ENCODE measurements at regions not wholly inside any gene's neighbourhood (a gene's known extent, or its start where the extent isn't known, plus 50 kb on each side); places are given as distances from the start of the nearest gene placed in this dataset.
"Not testable (repeated sequence)": the region's sequence is repeated elsewhere in the genome, so short reads cannot be mapped to it uniquely, and the experiment has no call there.

DNA sequence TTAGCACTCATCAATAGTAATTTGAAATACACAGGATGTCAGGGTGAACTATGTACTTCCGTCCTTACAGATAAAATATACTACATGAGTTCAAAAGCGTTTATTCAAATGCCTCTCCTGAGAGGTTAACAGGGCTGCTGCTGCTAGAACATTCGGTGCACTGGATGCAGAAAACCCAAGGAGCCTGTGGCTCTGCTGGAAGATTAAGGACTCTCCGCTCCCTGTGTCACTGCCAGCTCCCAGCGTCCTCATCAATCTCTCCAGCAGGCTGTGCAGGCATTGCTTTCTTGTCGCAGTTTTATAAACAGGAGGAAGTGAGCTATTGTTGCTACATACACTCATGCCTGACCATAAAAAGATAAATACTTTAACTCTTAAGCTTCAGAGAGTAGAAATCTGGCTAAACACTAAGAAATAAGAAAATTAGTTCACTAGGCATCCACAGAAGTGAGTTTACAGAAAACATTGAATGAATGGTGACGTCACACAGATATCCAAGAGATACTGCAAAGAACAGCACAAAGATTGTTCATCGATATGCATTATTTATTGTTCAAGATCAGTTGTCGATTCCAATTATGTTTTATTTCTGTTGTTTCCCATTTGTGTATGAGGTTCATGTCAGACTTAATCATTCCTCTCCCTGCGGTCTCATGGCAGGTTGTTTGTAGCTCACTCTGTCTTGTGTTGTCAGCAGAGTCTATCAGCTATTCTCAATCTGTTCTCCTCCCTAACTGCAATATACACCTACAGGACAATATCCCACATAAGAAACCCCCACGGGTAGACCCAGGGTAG lies 127.9 kb upstream of the MON1B start:
- DNase-seq = peak in 6 of 51 donors; percentile 2 to 14 (median 4)

DNA sequence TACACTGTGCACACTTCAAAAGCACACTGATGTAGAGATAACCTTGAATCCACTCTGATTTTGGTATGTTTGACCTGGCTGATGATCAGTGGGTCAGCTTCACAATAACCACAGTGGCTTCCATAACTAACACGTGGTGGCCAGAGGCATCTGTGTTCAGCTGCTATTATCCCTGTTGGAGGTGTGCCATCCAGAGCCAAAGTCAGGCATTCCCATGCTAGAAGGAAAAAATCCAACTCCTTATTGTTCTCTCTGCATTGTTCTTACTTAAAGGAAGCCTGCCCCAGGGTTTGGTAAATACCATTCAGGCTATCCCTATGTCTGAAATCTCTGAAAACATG lies 127.3 kb upstream of the MON1B start:
- DNase-seq = no peak

DNA sequence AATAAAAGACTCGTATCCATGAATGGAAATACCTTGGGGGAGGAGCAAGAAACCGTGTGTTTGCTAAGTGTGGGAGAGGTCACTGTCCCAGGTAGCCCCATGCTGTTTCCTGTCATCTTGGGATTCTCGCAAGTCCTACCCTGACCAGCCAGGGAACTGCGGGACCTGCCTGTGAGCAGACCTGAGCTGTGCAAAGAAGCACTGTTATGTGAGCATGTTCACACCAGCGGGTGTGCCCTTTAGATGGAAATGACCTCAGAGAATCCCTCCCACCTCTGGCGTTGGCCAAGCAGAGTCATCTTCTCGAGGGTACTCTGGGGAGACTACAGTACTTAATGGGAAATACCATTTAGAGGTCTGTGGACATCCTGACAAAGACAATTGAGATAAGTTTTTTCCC lies 127.0 kb upstream of the MON1B start:
- no peak for DNase-seq

DNA sequence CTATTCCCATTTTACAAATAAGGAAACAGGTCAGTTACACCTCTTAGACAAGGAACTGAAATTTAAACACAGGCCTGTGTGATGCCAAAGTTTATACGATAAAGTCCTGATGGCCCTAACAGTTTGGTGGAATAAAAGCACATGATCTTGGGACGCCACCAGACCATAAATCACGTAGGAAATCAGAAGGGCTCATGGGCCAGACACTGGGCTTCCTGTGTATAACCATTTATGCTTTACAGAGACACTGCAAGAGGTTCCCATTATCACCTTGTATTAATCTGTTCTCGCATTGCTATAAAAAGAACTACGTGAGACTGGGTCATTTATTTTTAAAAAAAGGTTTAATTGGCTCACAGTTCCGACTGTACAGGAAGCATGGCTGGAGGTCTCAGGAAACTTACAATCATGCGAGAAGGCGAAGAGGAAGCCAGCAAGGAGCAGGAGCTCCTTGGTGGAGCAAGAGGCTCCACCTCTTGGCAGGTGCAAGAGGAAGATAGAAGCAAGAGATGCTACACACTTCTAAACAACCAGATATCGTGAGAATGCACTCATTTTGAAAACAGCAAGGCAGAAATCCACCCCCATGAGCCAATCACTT lies 124.0 kb upstream of the MON1B start:
- DNase-seq = no peak

DNA sequence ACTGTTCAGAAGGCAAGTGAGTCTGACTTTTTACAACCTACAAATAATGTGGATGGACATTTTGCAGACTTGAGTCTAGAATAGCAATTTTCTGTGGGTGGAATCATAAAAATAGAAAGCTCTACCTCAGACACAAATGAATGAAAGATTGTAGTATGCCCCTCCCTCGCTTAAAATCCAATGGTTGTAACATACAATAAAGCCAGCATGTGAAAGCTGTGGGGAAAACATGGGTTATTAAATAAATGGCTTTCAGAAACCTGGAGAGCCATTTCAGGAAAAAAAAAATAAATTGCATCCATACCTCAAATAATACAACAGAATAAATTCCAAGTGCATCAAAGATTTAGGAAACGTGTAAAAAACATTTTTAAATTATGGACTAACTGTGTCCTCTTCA lies 123.1 kb upstream of the MON1B start:
- DNase-seq = no peak

DNA sequence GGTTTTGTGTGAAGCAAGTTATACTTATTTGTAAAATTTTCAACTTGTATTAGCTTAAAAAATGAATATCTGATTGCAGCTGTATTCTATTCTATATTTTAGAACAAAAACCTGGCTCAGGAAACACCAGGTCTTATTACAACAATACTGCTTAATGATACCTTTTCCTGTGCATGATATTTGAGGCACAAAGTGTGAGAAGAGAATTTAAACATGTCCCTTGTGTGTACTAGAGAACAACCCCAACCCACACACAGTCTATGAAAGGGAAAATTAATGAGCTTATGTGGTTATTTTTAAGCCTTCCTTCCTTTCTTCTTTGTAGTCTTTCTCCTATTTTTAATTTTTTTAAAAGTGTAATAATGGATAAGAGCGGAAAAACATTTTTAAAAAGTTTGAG lies 122.6 kb upstream of the MON1B start:
- no peak for DNase-seq

DNA sequence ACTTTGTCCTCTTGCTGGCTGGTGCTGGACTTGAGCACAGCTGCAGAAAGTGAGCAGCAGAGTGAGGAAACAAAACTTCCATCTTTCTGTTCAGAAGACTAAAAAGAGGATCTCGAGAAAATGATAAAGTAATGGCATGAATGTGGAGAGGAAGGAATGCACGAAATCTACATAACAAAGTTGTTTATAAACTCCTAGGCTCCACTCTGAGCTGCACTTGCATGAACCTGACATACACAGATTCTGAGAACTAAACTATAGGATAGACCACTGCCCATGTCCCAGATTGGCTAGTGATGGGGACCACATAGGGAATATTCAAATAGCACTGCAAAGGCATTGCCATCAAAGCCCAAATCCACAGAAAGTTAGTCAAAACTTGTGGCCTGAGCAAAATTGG lies 121.1 kb upstream of the MON1B start:
- DNase-seq = no peak

DNA sequence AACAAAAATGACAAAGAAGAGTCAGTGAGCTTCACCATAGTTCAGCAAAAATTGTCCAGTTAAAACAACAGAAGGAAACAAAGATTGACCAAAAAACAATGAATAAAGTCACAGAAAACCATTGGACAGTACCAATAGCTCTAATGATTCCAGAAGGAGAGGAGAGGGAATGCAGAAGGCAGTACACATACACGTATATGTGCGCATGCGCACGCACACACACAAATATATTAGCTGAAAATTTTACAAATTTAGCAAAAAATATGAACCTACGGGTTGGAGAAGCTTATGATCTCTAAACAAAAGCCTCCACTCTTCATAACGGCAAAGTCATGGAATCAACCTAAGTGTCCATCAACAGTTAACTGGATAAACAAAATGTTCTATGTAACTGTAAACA lies 120.3 kb upstream of the MON1B start:
- DNase-seq = no peak

DNA sequence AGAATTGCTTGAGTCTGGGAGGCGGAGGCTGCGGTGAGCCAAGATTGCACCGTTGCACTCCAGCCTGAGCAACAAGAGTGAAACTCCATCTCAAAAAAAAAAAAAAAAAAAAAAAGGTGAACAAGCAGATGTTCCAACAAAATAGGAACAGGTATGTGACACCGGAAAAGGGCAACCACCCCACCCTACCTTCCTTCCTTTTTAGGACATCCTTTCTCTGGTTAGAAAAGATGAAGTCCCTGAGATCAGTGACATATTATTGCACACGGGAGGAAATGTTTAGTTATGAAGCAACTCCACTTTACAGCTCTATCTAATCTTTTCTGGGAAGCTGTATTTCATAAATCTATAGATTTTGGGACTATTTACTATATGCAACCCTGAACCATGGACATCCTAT lies 114.2 kb upstream of the MON1B start:
- no peak for DNase-seq

DNA sequence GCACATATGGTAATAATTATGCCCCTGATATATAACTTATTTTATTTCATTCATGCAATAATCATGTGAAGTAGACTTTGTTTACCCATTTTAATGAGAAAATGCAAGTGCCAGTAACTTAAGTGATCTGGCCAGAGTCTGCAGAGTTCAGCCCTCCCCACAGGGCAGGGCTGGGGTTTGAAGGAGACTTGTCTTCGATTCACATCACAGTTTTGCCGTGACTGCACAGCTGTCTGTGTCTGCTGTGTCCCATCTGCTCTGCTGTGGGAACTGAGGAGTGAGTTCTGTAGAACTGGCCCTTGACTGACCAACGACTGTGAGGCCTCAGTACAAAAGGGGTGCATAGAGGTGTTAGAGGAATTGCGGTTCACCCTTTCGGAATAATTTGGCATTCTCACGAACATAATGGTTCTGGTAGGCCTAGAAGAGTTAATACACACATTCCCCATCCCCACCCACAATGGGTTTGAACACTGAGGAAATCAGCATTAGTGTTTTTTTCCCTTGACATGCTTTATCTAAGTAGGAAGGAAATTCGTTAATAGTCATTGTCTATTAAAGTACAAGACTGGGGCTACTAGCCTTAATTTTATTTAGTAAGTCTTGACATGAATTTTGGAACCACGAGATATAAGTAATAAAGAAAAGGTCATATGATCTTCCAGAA lies 113.6 kb upstream of the MON1B start:
- no peak for DNase-seq

DNA sequence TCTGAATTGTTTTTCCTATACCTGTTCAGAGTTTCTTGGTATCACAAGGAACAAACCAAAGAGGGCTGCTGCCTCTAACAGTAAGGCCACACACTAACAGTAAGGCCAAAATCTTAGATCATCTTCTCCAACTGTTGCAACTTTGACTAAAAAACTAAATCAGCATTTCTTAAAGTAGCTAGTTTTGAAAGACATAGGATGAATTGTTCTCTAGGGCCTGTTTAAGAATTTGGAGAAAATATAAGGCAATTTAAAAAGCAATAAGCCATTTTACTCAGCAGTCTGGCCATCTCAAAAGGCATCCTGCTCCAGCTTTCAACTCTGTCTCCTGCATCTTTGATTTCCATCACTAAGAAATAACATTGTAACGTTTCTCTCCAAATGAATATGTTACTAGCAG lies 105.0 kb upstream of the MON1B start:
- no peak for DNase-seq

DNA sequence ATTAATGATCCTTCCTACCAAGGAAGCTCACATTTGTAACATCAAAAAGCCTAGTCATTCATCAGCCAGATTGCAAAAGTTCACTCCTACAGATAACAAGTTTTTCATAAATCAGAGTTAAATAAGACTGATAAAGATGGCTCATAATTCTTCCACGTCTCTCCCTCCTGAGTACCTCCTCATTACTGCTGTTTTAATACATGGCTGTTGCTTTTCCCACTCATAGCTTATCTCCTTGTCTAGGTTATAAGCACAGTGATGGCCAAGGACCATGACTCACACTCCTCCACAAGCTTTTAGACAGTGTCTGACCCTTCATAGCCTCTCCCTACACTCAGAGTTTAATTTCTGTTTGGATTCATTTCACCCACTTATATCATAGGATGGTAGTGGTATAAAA lies 100.9 kb upstream of the MON1B start:
- DNase-seq = no peak

DNA sequence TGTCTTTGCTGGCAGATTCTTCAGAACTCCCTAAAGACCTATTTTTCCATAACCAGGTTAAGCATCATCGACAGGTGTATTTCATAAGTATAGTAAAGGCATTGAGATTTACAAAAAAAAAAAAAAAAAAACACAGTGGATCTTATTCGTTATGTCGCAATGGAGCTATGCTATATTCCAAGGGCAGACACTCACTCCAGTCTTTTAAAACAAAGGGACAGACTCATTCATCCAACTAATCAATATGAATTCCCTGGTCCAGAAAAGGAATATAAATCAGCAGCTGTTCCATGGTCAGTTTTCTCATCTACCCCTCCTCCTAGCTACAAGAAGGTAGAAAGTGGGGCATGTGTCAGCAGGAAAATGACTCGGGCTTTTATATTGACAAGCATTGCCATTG lies 97.7 kb upstream of the MON1B start:
- no peak for DNase-seq

DNA sequence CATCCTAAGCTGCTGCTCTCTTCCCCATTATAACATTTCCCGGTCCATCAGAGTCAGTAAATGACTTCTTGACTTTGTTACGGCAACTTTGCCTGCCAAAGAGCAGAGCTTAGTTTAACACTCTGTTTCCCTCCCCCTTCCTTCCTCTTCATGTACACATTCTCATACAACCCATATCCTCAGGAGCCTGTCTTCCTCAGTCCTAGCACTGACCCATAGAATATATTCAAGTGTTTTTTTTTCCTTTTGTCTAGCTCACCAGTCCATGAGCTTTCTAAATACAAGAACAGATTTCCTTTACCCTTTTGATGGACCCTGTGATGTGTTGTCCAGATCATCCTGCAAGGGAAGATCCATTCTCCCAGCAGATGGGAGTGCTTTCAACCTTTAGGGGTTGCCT lies 97.0 kb upstream of the MON1B start:
- DNase-seq = no peak

DNA sequence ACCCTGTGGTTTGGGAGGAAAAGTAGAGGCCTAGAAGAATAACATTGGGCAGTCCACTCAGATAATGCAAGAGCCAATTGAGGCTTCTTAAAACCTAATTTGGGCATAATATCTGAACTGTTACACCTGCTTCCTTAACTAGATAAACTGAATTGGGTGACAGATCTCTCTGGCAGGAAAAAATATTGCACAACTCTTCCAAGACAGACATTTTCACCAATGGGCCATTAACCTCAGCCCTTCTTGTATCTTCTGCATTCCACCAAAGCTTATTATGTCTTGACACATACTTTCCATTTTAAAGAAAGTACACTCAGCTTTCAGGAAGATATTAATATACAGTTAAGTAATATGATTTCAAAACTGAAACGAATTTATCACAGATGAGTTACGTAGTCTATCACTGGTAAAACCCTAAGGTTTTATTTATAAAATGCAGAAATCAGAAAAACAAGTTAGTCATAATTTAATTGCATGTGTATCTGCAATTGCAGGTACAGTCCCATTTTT lies 79.9 kb upstream of the MON1B start:
- DNase-seq = no peak

DNA sequence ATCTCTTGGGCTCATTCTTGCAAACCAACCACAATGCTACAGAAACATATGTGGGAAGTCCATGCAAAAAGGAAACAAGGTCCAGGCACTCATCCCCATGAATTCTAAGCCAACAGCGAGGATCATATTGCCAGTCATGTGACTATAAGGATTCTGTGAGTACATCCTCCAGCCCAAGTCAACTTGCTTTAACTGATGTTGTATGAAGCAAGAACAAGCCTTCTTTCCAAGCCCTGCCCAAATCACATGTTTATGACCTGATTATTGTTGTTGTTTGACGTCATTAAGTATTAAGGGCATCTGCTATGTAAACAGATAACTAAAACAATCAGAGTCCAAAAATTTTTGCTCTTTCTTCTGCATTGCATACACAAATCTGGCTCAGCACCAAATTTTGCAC lies 78.2 kb upstream of the MON1B start:
- no peak for DNase-seq

DNA sequence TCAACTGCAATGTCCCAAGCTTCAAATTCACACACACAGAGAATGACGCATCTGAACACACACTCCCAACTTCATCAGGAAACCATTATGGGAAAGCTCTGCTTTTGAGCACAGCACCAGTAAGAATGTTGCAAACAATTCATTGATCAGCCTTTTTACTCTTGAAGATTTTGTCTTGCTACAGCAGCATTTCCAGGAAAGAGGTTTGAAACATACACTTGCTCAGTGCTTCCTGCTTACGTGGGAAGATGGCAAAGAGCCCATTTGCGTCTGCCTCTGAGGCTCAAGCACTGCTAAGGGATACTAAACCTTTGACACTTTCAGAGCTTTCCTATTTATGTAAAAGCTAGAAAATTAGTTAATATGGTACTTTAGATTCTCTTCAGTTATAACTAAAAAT lies 77.2 kb upstream of the MON1B start:
- DNase-seq = peak in 1 of 51 donors; percentile 1

DNA sequence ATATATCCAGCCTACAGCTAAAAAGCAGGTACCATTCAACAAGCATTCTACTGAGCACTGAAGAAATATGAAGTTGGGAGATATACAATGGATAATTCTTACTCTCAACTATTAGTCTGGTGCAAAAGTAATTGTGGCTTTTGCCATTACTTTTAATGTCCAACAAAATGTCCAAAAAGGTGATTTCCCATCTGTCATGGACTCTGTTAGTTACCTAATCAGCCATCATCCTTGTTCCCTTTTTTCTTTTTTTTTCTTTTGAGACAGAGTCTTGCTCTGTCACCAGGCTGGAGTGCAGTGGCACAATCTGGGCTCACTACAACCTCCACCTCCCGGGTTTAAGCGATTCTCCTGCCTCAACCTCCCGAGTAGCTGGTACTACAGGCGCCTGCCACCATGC lies 76.6 kb upstream of the MON1B start:
- not testable (repeated sequence) for DNase-seq

DNA sequence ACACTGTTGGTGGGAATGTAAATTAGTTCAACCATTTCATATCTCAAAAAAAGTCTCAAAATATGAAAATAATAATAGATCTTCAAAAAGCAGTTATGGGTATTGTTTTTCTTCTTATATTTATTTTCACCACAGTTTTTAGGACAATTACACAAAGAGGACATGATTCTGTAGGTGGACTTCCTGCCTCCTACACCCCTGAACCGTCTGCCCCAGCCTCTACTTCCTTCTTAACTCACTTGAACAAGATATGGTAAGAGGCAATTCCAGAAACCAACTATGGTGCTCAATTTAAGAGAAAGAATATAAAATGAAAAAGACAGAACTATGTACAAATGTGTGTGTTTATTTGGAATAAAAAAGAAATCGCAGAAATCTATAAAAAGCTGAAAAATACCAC lies 74.1 kb upstream of the MON1B start:
- no peak for DNase-seq

DNA sequence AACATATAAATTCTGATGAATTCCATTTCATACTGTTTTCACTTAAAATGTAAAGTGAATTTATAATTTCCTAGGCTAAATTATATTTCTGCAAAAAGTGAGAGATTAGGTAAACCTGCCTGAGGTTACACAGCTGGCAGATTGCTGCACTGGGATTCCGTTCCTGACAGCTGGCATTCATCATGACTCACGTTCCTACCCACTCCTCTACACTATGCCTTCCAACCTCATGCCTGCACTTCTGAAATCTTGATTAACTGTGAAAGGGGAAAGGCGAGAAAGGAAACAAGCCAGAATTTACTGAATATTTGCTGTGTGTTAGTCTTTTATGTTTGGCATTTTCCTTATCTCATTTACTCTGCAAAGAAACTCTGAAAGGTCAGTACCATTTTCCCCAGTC lies 73.3 kb upstream of the MON1B start:
- DNase-seq = no peak

DNA sequence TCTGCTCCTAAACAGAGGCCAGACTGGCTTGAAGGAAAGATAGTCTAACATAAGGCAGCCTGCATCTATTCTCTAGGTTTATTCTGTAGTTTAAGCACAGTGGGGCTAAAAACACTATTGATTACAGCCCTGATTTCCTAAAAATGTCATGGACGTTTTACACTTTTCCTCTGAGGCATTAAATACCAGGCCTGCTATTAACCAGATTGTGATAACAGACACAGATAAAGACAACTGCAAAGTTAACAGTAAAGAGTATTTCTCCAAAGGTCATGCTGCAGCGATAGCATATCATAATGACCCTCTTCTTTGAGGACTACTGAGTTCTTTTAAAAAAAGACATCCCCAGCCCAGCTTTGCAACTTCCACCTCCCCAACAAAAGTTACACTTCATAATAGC lies 59.6 kb upstream of the MON1B start:
- DNase-seq = no peak

DNA sequence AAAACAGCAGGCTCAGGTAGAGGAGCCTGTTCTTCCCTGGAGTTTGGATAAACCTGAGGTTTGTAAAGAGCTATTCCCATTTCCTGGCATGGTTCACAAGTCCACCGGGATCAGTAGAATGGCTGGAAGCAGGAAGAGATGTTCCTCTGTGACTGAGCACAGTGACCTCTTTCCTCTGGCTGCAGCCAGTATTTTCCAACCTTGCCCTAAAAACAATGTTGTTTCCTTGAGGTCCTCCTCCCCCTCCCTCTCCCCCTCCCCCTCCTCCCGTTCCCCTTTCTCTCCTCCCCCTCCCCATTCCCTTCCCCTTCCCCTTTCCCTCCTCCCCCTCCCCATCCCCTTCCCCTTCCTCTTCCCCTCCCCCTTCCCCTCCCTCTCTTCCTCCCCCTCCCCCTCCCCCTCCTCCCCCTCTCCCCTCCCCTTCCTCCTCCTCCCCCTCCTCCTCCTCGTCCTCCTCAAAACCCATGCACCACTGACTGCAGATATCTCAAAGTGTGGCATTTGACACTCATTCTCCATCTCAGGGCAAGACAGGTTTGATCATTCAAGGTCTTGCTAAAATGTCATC lies 58.9 kb upstream of the MON1B start:
- DNase-seq = no peak

DNA sequence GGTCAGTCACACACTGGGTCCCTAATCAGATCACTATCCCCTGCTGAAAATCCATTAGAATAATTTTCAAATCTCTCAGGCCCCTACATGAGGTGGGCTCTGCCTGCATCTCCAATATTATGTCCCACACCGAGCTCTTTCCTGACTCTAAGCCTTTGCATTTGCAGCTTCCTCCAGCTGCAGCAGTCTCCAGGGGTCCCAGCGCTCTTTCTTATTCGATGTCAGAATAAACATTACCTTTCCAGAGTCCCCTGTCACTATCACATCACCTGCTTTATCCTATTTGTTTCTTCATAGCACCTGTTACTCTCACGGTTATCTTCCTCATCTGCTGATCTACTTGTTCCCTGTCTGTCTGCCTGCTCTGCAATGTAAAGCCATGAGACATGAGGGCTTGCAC lies 57.3 kb upstream of the MON1B start:
- DNase-seq = no peak

All from hypothalamus (tissue), 51 donors.